NCI-H82 (cell line): ENCODE measurements at regions not wholly inside any gene's neighbourhood (a gene's known extent, or its start where the extent isn't known, plus 50 kb on each side); places are given as distances from the start of the nearest gene placed in this dataset.
A peak's percentile ranks its signal among the peaks of the same experiment; 100 is the strongest.
"Not testable (repeated sequence)": the region's sequence is repeated elsewhere in the genome, so short reads cannot be mapped to it uniquely, and the experiment has no call there.

ENCODE experiments used
- DNase-seq: peaks from one replicate; lab custom pipeline; 2025; lab: John Stamatoyannopoulos, UW

DNA sequence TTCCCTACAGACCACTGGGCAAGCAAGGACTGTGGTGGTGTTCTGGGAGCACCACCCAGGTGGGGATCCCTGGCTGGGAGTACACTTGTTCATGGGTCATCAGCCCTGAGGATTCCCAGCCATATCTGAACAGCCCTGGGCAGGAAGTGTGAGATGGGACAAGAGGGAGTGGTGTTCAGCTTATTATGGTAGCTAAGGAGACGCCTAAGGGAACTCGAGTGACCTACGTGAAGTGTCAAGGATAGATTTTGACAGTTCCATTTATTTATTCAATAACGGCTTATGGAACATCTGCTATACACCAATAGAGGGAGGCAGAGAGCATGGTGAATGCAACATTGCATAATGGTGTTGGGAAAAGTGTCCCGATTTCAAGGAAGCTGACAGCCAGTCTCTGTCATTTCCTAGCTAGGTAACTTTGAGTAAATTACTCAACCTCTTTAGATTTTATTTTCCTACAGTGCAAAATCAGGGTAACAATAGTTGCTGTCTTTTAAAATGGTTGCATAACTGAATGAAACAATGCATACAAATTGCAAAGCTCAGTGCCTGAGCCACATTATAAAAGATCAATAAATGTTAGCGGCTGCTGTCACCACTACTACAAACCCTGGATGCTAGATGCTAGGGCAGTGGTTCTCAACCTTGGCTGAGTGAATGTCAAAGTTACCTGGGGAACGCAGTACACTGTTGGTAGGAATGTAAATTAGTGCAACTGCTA lies 534.1 kb downstream of the GRIN2A start:
- DNase-seq: peak; percentile 76

DNA sequence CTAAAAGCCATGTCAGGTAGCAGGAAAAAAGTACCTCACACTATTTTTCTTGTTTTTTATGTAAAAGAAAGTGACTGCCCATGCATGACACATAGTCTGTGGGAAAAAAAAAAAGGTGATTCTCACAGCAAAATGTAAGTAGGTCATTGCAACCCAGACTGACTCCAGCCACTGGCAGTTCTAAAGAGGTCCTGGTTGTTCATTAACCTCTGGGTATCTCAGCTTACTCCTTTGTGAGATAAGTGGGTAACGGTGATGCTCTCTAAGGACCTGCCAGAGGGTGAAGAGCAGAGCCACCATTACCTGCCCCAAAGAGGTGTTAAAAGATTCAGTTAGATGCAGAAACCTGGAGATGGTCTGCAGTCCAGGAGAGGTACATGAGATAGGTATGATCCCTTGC lies 531.9 kb downstream of the GRIN2A start:
- no peak for DNase-seq

DNA sequence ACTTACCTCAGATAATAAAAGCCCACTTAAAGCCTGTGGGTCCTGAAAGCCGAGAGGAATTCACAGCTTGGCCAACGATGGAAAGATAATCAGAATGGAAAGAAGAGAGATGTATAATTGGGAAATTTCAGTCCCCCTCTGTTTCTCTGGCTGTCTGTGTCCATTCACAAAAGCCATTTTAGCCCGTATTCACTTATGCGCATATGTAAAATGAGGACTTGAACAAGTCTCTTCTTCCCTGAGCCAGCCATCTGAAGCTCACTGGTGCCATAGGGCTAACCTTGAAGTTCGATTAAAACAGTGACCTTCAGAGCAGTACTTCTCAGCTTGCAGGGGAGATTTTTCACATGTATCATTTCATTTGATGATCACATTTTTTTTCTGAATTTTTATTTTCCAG lies 527.2 kb downstream of the GRIN2A start:
- no peak for DNase-seq

DNA sequence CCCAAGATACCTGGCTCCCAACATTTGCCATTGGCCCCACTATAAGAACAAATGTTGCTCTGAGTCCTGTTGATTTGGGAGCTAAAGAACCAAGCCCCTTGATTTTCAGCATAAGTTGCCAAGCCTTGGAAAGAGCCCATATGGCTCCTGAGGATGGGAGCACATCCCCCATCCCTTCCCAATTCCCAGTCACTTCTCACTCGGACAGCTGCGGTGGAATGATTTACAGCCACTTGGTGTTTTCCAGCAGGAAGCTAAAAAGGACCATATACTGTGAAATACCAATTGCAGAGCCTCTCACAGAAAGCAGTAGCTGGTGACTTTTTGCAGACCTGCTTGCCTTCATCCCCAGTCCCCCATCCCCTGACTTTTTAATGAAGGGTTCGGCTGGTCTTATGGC lies 524.6 kb downstream of the GRIN2A start:
- peak; percentile 26 for DNase-seq

DNA sequence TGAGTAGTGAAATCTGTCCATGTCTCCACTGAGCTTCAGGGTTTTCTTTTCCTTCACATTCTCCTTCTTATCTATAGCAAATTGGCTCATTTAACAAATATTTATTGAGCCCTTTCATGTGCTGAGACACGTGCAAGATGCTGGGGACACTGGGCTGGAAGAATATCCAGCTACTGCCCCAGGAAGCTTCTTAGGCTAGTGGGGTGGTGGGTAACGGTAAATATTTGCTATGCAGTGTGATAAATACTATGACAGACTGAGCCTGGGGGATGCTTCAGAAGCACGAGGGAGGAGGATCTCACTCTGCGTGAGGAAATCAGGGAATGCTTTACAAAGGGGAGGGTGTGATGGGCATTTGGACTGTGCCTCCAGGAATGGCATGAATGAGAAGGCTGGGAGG lies 524.1 kb downstream of the GRIN2A start:
- no peak for DNase-seq

DNA sequence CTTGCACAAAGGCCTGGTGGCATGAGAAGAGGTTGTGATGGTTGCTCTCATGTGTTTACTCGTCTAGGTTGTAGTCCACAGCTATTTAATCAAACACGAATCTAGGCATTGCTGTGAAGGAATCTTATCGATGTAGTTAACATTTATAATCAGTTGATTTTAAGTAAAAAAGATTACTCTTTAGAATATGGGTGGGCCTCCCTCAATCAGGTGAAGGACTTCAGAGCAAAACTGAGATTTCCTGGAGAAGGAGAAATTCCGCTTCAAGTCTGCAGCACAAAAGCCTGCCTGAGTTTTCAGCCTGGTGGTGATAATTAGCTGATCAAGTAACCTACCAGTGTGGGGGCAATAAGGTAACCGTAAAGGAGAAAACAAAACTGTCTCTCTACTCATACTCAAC lies 523.6 kb downstream of the GRIN2A start:
- no peak for DNase-seq

DNA sequence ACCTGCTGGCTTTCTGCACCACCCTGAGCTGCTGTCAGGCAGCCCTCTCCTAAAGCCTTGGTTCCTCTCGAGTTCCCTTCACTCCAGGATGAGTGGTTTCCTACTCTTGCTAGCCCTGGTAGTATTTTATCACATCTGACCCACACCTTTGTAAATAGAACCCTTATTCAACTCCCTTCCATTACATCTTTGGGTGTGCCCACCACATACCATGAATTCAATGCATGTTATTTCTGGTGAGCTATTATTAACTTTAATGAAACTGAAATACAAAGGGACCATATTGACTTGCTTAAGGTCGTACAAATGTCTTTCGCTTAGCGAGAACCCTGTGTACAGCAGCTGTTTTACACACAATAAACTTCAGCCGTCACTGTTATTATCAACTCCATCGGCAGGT lies 521.3 kb downstream of the GRIN2A start:
- DNase-seq: no peak

DNA sequence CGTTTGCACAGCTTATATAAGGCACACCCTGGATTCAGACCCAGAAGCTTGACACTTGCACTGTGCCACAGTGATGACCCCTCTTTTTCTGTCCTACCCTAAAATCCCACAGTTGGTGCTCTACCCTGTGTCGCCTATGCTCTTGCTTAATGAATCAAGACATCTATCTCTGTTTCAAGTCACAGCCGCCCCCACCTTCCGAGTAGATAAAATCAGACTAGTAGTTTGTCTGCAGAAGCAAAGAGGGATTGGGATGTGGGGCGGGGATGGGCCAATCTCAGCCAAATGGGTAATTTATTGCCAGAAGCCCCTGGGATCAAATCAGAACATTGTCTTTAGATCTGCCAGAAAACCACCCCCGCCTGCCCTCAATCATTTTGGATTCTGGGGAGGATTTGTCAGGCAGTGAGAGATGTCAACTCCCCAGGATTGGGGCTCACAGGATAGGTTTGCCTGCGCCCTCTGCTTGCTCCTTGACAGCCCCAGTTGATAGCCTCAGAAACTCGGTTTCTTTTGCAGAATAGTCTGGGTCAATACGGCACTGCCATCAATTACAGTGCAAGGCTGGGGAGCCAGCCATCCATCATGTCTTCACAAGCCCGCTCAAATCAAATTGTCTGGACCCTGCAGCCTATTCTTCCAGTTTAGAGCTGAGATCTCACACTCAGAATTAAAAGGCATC lies 520.8 kb downstream of the GRIN2A start:
- no peak for DNase-seq

DNA sequence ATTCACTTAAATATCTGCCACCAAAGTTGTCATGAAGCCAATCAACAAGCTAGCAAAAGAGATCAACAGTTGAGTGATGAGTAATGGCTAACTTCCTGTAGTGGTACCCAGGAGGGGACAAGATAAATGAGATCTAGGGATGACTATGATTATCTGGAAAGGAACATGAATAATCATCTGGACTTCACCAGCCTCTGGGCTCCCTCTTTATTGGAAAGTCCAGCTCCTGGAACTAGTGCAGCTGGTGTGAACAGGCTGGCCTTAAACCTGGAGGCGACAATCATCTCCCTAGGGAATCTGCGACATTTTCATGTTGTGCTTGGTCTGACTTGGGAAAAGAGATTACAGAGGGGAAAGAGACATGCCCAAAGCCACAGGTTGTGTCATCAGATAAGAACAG lies 518.6 kb downstream of the GRIN2A start:
- peak; percentile 9 for DNase-seq

DNA sequence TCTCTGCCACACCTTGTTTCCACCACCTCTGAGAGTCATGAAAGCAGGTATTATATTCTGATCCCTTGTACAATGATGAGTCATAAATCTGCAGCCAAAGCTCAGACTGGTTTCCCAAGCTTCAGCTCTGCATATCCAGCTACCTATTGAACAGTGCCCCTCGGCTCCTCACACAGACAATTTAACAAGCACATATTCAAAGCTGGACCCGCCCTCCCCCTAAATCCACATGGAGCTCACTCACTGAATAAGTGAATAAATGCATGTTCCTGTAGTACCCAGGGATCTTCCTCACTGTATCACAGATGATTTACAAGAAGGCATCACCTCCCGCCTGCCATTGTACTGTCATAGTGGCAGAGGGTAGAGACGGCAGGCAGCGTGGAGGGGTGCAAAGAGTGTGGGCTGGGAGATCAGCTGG lies 516.4 kb downstream of the GRIN2A start:
- DNase-seq: no peak

DNA sequence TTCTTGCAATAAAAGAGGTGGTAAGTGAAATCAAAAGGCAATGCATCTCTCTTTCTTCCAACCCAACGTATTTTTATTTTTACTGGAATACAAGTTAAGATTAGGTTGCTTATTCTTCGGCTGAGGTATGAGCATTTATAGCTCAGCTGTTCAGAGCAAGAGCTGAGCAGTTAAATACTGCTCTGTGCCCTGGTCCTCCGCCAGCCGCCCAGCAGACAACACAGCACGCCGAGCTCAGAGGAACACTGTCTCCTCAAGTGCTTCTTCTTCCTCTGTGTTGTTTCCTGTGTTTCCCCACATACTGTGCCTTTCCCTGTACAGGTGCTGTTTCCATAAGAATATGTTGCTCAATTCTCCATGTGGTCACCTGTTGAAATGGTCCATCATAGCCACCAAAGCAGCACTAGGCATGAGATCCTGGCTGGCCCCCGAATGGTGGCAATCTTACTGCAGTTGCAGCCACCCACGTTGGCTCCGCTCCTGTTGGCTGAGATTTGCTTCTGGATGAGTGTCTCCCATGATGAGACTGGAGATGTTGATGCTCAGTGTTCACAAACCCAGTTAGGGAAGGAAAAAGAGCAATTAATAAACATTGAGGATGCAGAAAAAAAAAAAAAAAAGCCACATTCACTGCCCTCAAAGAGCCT lies 515.3 kb downstream of the GRIN2A start:
- DNase-seq: no peak

DNA sequence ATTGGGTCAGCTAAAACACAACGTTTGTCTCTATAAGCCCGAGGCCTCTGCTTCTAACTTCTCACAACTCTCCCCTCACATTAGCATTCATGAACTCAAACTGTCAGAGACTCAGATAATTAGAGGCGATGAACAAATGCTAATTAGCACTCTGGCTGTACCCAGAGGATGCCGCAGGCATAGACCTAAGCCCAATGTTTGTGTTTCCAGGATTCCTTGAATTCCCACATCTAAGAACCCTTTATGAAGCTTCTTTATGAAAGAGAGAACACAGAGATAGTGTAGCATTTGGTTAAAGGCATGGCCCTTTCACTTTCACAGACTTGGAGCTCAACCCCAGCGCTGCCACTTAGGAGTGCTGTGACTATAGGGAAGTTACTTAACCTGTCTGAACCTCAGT lies 512.2 kb downstream of the GRIN2A start:
- DNase-seq: no peak

DNA sequence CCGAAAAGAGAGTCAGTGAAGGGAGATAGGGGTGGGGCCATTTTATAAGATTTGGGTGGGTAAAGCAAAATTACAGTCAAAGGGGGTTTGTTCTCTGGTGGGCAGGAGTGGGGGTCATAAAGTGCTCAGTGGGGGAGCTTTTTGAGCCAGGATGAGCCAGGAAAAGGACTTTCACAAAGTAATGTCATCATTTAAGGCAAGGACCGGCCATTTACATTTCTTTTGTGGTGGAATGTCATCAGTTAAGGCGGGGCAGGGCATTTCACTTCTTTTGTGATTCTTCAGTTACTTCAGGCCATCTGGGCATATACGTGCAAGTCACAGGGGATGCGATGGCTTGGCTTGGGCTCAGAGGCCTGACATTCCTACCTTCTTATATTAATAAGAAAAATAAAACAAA lies 511.6 kb downstream of the GRIN2A start:
- not testable (repeated sequence) for DNase-seq

DNA sequence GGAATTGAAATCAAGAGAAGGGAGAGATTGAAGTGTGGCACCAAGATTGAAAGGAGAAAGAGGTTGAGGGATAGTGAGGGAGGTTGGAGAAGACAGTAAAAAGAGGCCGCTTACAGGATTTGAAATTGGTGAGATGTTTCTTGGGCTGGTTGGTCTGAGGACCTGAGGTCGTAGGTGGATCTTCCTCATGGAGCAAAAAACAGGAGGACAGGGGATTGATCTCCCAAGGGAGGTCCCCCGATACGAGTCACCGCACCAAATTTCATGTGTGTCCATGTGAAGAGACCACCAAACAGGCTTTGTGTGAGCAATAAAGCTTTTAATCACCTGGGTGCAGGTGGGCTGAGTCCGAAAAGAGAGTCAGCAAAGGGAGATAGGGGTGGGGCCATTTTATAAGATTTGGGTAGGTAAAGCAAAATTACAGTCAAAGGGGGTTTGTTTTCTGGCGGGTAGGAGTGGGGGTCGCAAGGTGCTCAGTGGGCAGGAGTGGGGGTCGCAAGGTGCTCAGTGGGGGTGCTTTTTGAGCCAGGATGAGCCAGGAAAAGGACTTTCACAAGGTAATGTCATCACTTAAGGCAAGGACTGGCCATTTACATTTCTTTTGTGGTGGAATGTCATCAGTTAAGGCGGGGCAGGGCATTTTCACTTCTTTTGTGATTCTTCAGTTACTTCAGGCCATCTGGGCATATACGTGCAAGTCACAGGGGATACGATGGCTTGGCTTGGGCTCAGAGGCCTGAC lies 505.5 kb downstream of the GRIN2A start:
- DNase-seq: not testable (repeated sequence)

DNA sequence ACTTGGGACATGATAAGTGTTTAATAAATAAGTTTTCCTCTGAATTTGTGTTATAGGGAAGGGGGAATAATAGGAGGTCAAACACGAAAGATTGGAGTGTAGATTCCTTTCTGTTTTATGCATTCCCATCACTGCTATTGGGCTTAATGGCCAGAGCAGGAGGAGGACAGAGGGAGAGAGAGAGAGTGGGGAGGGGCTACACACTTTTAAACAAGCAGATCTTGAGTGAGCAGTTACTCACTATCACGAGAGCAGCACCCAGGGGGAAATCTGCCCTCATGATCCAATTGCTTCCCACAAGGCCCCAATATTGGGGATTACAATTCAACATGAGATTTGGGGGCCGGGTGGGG lies 505.0 kb downstream of the GRIN2A start:
- no peak for DNase-seq

DNA sequence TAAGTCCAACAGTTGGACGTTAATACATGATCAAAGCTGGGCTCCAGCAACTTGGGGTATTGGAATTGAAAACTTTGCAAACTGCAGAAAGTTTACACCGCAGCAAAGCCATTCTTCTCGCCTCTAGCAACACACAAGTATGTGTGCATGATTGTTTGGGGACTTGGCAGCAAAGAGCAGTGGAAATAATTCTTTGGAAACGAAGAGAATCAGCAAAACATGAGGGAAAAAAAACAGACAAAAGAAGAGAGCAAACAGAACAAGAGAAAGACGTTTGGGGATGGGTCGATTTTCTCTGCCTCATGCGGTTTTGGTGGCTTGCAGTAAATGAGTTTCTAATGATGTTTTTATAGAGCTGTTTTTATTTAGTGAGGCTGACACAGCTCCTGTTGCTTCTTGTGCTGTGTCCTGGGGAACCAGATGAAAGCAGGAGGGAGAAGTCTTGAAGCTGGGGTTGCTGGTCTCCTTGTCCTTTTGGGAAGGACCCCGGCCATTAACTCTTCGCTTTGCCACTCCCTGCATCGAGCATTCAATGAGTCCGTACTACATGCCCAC lies 502.9 kb downstream of the GRIN2A start:
- DNase-seq: no peak

DNA sequence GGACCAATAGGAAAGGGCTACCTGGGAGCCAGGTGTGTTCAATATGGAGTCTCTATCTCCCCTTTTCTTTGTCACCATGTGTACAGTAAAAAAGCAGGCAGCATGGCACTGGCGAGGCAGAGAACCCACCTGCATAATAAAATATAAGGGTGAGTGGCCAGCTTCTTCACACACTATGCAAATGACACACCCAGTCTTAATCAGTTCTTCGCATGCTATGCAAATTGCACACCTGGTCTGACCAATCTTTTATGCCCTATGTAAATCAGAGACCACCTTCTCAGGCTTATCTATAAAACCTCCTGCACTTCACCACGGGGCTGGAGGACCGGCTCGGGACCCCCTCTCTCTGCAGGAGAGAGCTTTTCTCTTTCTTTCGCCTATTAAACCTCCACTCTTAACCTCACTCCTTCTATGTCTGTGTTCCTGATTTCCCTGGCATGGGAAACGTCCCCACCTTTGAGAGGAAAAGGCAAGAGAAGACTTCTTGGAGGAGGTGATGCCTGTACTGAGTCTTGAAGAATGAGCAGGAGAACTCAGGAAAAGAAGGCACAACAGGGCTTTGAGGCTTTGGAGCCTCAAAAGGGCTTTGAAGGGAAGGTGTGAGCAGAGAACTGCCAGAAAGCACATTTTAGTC lies 502.1 kb downstream of the GRIN2A start:
- no peak for DNase-seq

DNA sequence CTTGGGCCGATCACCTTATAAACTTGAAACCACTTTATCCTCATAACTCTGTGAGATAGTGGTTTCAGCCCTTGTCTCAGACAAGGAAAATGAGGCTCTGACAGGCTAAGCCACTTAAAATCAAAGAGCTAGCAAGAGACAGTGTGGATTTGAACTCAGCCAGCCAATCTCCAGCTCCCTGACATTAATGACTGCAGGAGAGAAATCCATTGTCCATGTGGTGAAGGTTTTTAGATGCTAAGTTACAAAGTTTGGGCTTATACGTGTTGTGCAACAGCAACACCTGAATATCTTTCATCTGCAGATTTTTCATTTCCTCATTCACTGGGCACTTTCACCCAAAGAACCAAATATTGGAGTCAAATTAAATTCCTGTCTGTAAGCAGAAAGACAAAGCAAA lies 501.3 kb downstream of the GRIN2A start:
- DNase-seq: no peak

DNA sequence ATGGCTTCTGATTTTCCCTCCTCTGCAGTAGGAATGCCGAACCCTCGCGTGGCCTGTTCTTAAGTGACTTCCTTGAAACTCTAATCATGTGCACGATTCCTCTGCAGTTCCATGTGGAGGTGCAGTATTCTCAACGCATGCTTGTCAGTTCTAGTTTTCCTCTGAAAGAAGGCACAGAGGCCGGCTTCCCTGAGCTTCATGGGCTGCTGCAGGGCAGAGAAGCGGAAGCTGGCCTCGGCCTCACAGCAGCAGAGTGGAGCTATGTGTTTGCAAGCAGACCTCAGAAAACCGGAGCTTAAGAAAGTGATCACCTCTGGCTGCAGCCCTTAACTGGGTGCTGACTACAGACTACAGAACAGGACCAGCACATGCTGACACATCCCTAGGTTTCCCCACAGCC lies 500.7 kb downstream of the GRIN2A start:
- DNase-seq: no peak

DNA sequence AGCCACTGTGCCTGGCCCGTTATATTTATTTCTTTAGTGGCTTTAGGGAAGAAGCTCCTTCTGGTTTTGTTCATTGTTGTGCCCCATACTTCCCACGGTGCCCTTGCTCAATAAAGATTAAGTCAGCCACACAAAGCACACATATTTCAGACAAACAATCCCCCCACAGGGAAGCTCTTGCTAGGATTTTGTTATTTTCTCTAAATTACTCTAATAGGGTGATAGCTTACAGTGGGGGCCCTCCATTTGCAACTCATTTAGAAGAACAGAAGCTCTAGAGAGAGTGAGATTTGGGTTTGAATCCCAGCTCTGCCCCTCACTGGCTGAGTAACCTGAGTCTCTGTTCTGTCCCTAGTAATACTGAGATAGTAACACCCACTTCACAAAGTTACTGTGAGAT lies 499.9 kb downstream of the GRIN2A start:
- DNase-seq: no peak

DNA sequence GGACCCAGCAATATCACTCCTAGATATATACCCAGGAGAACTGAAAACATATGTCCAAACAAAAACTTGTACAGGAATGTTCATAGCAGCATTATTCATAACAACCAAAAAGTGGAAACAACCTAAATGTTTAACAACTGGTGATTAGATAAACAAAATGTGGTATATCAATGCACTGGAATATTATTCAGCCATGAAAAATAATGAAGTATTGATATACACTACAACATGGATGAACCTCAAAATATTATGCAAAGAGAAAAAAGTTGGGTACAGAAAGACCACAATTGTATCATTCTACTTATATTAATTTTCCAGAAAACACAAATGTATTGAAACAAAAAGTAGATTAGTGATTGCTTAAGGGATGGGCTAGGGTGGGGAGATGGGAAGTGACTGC lies 498.6 kb downstream of the GRIN2A start:
- no peak for DNase-seq

DNA sequence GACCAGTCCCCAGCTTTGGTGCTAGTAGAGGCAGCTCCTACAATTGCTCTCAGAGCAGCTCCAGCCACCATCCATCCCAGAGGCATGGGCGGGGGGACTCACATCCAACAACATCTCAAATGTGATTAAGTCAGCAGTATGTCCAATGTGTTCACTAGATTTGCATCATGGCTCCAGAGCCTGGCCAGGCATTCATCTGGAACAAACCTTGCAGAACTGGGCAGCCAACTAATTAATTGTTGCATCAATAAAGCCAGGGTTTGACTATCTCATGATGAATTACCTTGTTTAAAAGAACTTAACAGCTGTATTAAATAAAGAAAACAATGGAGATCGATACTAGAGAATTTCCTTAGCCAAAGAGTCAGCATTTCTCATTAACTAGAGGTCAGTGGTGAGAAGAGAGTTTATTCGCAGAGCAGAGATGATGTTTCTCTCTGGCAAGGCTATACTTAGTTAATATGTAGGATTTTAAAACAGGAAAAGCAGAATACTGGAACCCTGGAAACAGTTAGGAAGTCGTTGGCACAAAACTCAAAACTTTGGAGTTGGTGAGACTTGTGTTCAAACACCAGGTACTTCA lies 494.4 kb downstream of the GRIN2A start:
- DNase-seq: no peak
